T-cell (primary cell): ENCODE measurements at regions not wholly inside any gene's neighbourhood (a gene's known extent, or its start where the extent isn't known, plus 50 kb on each side); places are given as distances from the start of the nearest gene placed in this dataset.

Source experiments
- ATAC-seq, 4 experiments: fragments of 200-7000 bp in 3 of 4; fragments of 150-1000 bp in 1 of 4; cut with Tn5 transposase; replicated peaks in 1 of 4; 1 replicate in 3 of 4; 2 replicates in 1 of 4; pipeline ENCODE4 v1.10.0; 2021; ENCODE audit warnings: moderate library complexity in 3 of 4, mild to moderate bottlenecking in 2 of 4, moderate number of reproducible peaks in 1 of 4
- CTCF ChIA-PET, 2 donors: fragments of 300-600 bp; sonication (Branson Sonifier 250); formaldehyde crosslinking; loops; one replicate each; lab custom pipeline; 2022; ENCODE audit warnings: antibody characterized with exemption in 2 of 2; lab: Charles Lee
- POLR2A ChIA-PET, 2 donors: fragments of 300-600 bp; sonication (Branson Sonifier 250); formaldehyde crosslinking; loops; one replicate each; lab custom pipeline; 2022; ENCODE audit warnings: antibody characterized with exemption in 2 of 2; lab: Charles Lee
- DNase-seq, 35 experiments: peaks; one replicate each; pipeline versions ENCODE4 v3.0.0 to v3.0.0-alpha.2; 2013 to 2023
- H3K27ac ChIP-seq: one replicate; pipeline ENCODE4 v1.5.1; 2013; ENCODE audit warnings: low read length
- H3K27me3 ChIP-seq, 2 experiments: replicated peaks in 1 of 2; 1 replicate in 1 of 2; 2 replicates in 1 of 2; pipeline versions ENCODE4 v1.6.1 to v1.7.0; 2013; ENCODE audit warnings: low read length in 1 of 2, mixed read lengths in 1 of 2; ENCODE audit not compliant: control insufficient read depth in 2 of 2, insufficient read depth in 2 of 2; ENCODE audit errors: extremely low read depth in 1 of 2
- H3K36me3 ChIP-seq, 2 donors: 1 replicate in 1 of 2; 2 replicates in 1 of 2; pipeline versions ENCODE4 v1.6.1 to v1.7.0; 2013; ENCODE audit warnings: low read length in 1 of 2; ENCODE audit not compliant: control insufficient read depth in 2 of 2, insufficient read depth in 1 of 2; ENCODE audit errors: extremely low read depth in 1 of 2
- H3K4me1 ChIP-seq, 2 experiments: 1 replicate in 1 of 2; 2 replicates in 1 of 2; pipeline versions ENCODE4 v1.6.1 to v1.7.0; 2013; ENCODE audit warnings: low read length in 2 of 2, mixed read lengths in 1 of 2; ENCODE audit not compliant: insufficient read depth in 2 of 2, control insufficient read depth in 1 of 2; ENCODE audit errors: extremely low read depth in 1 of 2
- H3K4me3 ChIP-seq, 2 donors: 1 replicate in 1 of 2; 2 replicates in 1 of 2; pipeline versions ENCODE4 v1.5.1 to v1.7.0; 2013; ENCODE audit warnings: mild to moderate bottlenecking in 2 of 2, low read length in 1 of 2, moderate library complexity in 1 of 2; ENCODE audit not compliant: control insufficient read depth in 1 of 2; ENCODE audit errors: extremely low read depth in 1 of 2
- H3K9me3 ChIP-seq: 2 replicates; pipeline ENCODE4 v1.7.0; 2013
- H3K27ac Mint-ChIP-seq, 2 donors: one replicate each; pipeline ENCODE4 v1.8.0; 2020 to 2021; ENCODE audit warnings: mild to moderate bottlenecking in 2 of 2, mixed read lengths in 2 of 2
- H3K27me3 Mint-ChIP-seq, 2 donors: one replicate each; pipeline ENCODE4 v1.8.0; 2021 to 2022; ENCODE audit warnings: mixed read lengths in 2 of 2
- H3K36me3 Mint-ChIP-seq: one replicate; pipeline ENCODE4 v1.8.0; 2021; ENCODE audit warnings: mixed read lengths
- H3K4me1 Mint-ChIP-seq, 3 donors: one replicate each; pipeline ENCODE4 v1.8.0; 2020 to 2022; ENCODE audit warnings: mixed read lengths in 3 of 3, mild to moderate bottlenecking in 1 of 3
- H3K4me3 Mint-ChIP-seq, 3 donors: one replicate each; pipeline ENCODE4 v1.8.0; 2020 to 2022; ENCODE audit warnings: mild to moderate bottlenecking in 3 of 3, mixed read lengths in 3 of 3, moderate library complexity in 3 of 3
- H3K9me3 Mint-ChIP-seq, 3 donors: one replicate each; pipeline ENCODE4 v1.8.0; 2020 to 2022; ENCODE audit warnings: mixed read lengths in 3 of 3
- WGBS: methylation state at CpG from one replicate; pipeline ENCODE4 v1.1.5; 2013; ENCODE audit warnings: missing lambda C conversion rate; ENCODE audit not compliant: insufficient coverage; 5-methylcytosine and 5-hydroxymethylcytosine counted together

DNA sequence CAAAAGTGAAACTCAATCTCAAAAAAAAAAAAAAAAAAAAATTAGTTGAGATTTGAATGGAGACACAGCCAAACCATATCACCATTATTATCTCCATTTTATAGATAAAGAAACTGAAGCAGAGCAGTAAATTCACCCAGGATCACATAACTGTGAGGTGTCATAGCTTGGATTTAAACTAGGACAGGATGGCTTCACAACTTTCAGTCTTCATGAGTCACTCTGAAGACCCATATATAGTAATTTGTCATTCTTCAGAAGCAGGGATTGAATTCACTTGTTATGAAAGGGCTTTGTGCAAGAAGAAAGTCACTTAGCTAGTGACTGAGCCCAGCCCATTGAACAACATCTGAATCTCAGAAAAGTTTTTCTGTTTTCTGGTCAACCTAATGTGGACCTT lies 60.5 kb upstream of the LRIG1 start:
- H3K9me3 ChIP-seq: no peaks in the 10 kb centered on the region
- Mint-ChIP-seq H3K27me3 (no peaks in the 10 kb centered on the region), H3K9me3 (peaks cover 0 to 6% (median 0%) of the 10 kb centered on the region in 3 donors), H3K4me1 (no peaks in the 10 kb centered on the region), H3K27ac (no peak overlapping the region), H3K36me3 (no peaks in the 10 kb centered on the region), H3K4me3 (no peak overlapping the region)
- DNase-seq: no peak
- ChIA-PET CTCF (interaction anchor here in 1 of 2 donors (0.7 kb wide), 1 partner anchor 27 kb away, joined by 5 read pairs; no protein-coding TSS in a partner anchor), POLR2A (interaction anchor here in 1 of 2 donors (0.6 kb wide), 1 partner anchor 325 kb away, joined by 6 read pairs; no protein-coding TSS in a partner anchor)
- no peak overlapping the region for H3K4me3 ChIP-seq
- peaks cover 0 to 6% of the 10 kb centered on the region in 2 experiments for H3K27me3 ChIP-seq
- ATAC-seq: no peak
- no peak overlapping the region for H3K27ac ChIP-seq
- H3K36me3 ChIP-seq: no peaks in the 10 kb centered on the region
- H3K4me1 ChIP-seq: no peaks in the 10 kb centered on the region

DNA sequence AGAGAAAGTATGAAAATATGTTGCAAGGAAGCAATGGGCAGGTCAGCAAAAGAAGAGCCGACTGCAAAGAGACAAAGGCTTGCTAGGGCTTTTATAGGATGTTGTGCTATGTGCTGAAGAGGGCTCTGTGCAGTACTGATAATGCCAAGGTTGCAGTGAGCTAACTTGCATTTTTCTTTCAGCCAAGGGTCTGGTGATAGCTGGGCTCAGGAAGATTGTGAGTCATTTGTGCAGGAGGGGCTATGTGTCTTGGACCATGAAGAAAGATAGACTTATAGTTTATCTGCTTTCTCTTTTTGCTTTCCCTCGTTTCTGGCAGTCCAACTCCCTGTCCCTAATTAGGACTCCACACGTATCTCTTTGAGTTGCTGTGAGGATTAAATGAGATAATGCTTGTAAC lies 64.5 kb upstream of the LRIG1 start:
- ChIA-PET CTCF (no interaction called here), POLR2A (no interaction called here)
- H3K27ac ChIP-seq: no peak overlapping the region
- DNase-seq: no peak
- H3K4me3 ChIP-seq: no peak overlapping the region
- no peaks in the 10 kb centered on the region for H3K9me3 ChIP-seq
- Mint-ChIP-seq H3K27me3 (no peaks in the 10 kb centered on the region), H3K4me3 (no peak overlapping the region), H3K4me1 (no peaks in the 10 kb centered on the region), H3K27ac (no peak overlapping the region), H3K36me3 (no peaks in the 10 kb centered on the region), H3K9me3 (peaks cover 0 to 4% (median 0%) of the 10 kb centered on the region in 3 donors)
- H3K4me1 ChIP-seq: no peaks in the 10 kb centered on the region
- no peak for ATAC-seq
- H3K27me3 ChIP-seq: no peaks in the 10 kb centered on the region
- H3K36me3 ChIP-seq: no peaks in the 10 kb centered on the region
- 90% methylated on average over 1 of the region's 3 CpGs for WGBS

DNA sequence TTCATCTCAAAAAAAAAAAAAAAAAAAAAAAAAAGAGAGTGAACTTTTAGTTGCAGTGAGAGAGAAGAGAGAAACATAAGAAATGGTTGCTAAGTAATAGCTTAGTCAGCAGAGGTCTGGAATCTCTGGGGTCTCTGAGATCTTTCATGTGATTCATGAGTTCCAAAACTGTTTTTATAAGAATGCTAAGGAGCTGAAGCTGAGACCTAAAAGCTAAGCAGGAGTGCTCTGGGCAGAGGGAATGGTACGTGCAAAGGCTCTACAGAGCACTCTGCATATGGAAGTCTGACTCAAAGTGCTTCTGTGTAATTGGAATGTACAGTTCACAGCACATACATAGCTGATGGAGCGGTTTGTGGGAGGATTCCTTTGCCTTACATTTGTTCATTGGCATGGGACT lies 66.3 kb upstream of the LRIG1 start:
- H3K36me3 ChIP-seq: no peaks in the 10 kb centered on the region
- DNase-seq (no peak), ATAC-seq (no peak)
- POLR2A ChIA-PET: interaction anchor here in 1 of 2 donors (0.7 kb wide), 1 partner anchor 26 kb away, joined by 3 read pairs; no protein-coding TSS in a partner anchor
- WGBS: 92% methylated on average over 1 of the region's 2 CpGs
- no peak overlapping the region for H3K27ac ChIP-seq
- H3K27me3 ChIP-seq: peaks cover 0 to 3% of the 10 kb centered on the region in 2 experiments
- Mint-ChIP-seq H3K36me3 (no peaks in the 10 kb centered on the region), H3K4me1 (no peaks in the 10 kb centered on the region), H3K4me3 (no peak overlapping the region), H3K27me3 (no peaks in the 10 kb centered on the region), H3K9me3 (no peaks in the 10 kb centered on the region), H3K27ac (no peak overlapping the region)
- no peaks in the 10 kb centered on the region for H3K4me1 ChIP-seq
- no peak overlapping the region for H3K4me3 ChIP-seq
- no peaks in the 10 kb centered on the region for H3K9me3 ChIP-seq
- CTCF ChIA-PET: no interaction called here

DNA sequence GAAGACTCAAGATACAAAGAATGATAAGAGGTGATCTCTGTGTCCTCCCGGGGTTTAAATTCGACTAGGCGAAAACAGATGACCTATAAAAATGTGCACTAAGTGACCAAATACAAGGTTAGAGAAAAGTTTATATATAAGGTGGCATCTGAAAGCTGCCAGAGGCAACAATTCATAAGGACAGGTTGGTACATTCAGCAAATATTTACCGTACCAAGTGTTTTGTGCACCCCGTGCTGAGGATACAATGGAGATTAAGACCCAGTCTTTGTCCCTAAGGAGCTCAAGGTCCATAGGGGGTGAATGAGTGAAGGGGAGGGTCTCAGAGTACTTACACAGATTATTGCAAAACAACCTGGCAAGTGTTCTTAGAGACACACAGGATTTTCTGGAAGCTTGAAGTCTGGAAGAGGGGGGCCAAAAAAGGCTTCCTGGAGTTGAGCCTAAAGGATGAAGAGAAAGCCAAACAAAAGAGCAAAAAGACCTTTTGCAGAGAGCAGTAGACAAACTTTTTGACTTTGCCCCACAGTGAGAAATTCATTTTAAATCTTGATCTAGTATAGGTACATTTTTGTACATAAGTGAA lies 71.4 kb upstream of the LRIG1 start:
- CTCF ChIA-PET: interaction anchor here in 1 of 2 donors (0.7 kb wide), 1 partner anchor 250 kb away, joined by 3 read pairs; no protein-coding TSS in a partner anchor
- H3K9me3 ChIP-seq: no peaks in the 10 kb centered on the region
- no peaks in the 10 kb centered on the region for H3K36me3 ChIP-seq
- H3K27ac ChIP-seq: no peak overlapping the region
- POLR2A ChIA-PET: no interaction called here
- Mint-ChIP-seq H3K36me3 (no peaks in the 10 kb centered on the region), H3K4me3 (no peak overlapping the region), H3K9me3 (no peaks in the 10 kb centered on the region), H3K27ac (no peak overlapping the region), H3K4me1 (peaks cover 0 to 4% (median 0%) of the 10 kb centered on the region in 3 donors), H3K27me3 (peaks cover 3 to 15% of the 10 kb centered on the region in 2 donors)
- no peak for ATAC-seq
- 95% methylated on average over 5 of the region's 5 CpGs for WGBS
- no peak for DNase-seq
- no peak overlapping the region for H3K4me3 ChIP-seq
- H3K27me3 ChIP-seq: peaks cover 0 to 10% of the 10 kb centered on the region in 2 experiments
- peaks cover 0 to 2% of the 10 kb centered on the region in 2 experiments for H3K4me1 ChIP-seq

DNA sequence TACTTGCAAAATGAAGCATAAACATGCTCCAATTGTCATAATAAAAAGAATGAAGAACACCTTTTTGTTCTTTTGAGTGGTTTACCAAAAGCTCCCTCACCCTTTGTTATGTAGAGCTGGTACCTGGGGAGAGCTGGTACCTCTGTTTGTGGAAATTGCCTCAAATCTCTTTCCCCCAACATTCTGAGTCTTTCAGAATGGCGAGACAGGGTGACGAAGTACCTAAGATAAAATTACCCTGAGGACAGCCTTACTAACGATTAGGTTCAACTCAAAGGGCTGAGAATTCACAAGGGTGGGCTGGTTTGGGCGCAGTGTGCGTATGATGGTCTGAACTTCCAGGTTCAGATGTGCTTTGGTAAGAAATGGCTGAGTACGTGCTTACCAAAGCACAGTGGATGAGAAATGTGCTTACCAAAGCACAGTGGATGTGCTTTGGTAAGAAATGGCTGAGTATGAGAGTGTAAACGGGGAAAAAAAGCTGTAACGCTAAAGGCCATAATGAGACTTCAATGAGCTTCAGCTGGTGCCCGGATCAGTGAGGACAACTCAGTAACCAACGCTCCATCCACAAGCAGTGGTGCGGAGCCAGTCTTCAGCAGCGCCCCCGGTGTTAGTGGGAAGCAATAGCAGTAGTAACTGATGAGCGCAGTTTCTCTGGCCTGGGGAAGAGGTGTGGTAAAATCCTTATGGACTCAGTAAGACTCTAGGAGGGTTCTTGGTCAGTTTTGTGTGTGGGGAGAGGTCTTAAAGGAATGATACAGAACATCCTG lies 72.3 kb upstream of the LRIG1 start:
- H3K36me3 Mint-ChIP-seq: no peaks in the 10 kb centered on the region
- H3K4me1 Mint-ChIP-seq: peaks cover 0 to 4% (median 0%) of the 10 kb centered on the region in 3 donors
- Histone ChIP-seq H3K36me3 (no peaks in the 10 kb centered on the region), H3K4me1 (peaks cover 0 to 2% of the 10 kb centered on the region in 2 experiments), H3K4me3 (no peak overlapping the region), H3K27ac (no peak overlapping the region), H3K27me3 (peaks cover 0 to 10% of the 10 kb centered on the region in 2 experiments), H3K9me3 (no peaks in the 10 kb centered on the region)
- H3K9me3 Mint-ChIP-seq: no peaks in the 10 kb centered on the region
- no peak overlapping the region for H3K27ac Mint-ChIP-seq
- ATAC-seq (no peak), DNase-seq (no peak)
- ChIA-PET POLR2A (no interaction called here), CTCF (interaction anchor here in 1 of 2 donors (0.7 kb wide), 1 partner anchor 249 kb away, joined by 3 read pairs; no protein-coding TSS in a partner anchor)
- peaks cover 3 to 15% of the 10 kb centered on the region in 2 donors for H3K27me3 Mint-ChIP-seq
- H3K4me3 Mint-ChIP-seq: no peak overlapping the region
- WGBS: 88% methylated on average over 14 of the region's 14 CpGs

DNA sequence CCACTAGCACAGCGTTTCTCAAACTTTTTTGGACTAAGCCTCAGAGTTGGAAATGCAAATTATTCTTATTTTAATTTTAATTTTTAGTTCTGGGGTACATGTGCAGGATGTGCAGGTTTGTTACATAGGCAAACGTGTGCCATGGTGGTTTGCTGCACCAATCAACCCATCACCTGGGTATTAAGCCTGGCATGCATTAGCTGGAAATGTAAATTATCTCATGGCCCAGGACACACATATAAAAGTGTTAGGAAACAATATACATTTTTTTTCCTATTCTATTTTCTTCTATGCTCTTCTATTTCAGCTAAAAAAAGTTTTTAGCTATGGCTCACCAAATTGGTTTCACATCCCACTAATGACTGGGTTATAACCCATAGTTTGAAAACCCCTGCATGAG lies 73.3 kb upstream of the LRIG1 start:
- no peaks in the 10 kb centered on the region for H3K36me3 ChIP-seq
- peaks cover 0 to 12% of the 10 kb centered on the region in 2 experiments for H3K27me3 ChIP-seq
- Mint-ChIP-seq H3K9me3 (peaks cover 6 to 9% (median 8%) of the 10 kb centered on the region in 3 donors), H3K27ac (no peak overlapping the region), H3K36me3 (peaks cover 3% of the 10 kb centered on the region), H3K4me3 (no peak overlapping the region), H3K4me1 (peaks cover 0 to 4% (median 0%) of the 10 kb centered on the region in 3 donors), H3K27me3 (peaks cover 6 to 23% of the 10 kb centered on the region in 2 donors)
- peaks cover 0 to 2% of the 10 kb centered on the region in 2 experiments for H3K4me1 ChIP-seq
- DNase-seq (no peak), ATAC-seq (no peak)
- no peaks in the 10 kb centered on the region for H3K9me3 ChIP-seq
- H3K27ac ChIP-seq: no peak overlapping the region
- CTCF ChIA-PET: no interaction called here
- no CpG with 5 or more reads among the region's 2 CpGs for WGBS
- POLR2A ChIA-PET: no interaction called here
- no peak overlapping the region for H3K4me3 ChIP-seq
